OCI-LY7 (cell line): ENCODE measurements at regions not wholly inside any gene's neighbourhood (a gene's known extent, or its start where the extent isn't known, plus 50 kb on each side); places are given as distances from the start of the nearest gene placed in this dataset.

Experiments used
- EZH2phosphoT487 ChIP-seq: fragments of 200-600 bp; sonication (generic); IDR thresholded peaks from 2 replicates; pipeline ENCODE4 v1.6.1; 2018; ENCODE audit warnings: low read depth, borderline replicate concordance, mild to moderate bottlenecking, mixed run types, antibody characterized with exemption, low read length, moderate library complexity, mixed read lengths
- TF ChIP-seq, protein P1 (sequence below): fragments of 200-600 bp; sonication (generic); conservative IDR thresholded peaks from 2 replicates; pipeline ENCODE4 v1.5.1; 2014; ENCODE audit warnings: mild to moderate bottlenecking, antibody characterized with exemption, low read length, moderate library complexity, mixed read lengths

DNA sequence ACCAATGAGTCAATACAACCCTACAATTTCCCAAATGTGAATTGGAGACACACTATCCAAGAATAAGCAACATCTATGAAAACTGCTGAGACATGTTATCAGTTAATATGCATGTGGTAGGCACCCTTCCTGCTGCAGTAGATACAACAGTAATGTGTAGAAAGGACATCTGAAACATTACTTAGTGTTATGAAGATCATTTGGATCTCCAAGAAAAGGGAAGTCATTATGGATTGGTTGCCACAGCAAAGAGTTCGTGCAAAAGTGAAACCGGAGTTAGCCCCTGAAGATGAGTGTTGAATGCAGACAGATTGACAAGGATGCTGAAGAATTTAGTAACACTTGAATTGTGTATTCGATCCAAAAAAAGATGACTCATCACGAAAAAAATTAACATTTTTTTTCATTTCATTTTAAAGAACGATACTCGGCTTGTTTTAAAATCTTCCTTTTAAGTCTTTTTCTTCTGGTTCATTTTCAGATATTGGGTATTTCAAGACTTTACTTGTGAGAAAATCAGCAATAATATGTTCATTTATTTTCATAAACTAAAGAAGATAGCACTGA lies 322.4 kb upstream of the KLF6 start:
- TF ChIP-seq, protein P1, sequence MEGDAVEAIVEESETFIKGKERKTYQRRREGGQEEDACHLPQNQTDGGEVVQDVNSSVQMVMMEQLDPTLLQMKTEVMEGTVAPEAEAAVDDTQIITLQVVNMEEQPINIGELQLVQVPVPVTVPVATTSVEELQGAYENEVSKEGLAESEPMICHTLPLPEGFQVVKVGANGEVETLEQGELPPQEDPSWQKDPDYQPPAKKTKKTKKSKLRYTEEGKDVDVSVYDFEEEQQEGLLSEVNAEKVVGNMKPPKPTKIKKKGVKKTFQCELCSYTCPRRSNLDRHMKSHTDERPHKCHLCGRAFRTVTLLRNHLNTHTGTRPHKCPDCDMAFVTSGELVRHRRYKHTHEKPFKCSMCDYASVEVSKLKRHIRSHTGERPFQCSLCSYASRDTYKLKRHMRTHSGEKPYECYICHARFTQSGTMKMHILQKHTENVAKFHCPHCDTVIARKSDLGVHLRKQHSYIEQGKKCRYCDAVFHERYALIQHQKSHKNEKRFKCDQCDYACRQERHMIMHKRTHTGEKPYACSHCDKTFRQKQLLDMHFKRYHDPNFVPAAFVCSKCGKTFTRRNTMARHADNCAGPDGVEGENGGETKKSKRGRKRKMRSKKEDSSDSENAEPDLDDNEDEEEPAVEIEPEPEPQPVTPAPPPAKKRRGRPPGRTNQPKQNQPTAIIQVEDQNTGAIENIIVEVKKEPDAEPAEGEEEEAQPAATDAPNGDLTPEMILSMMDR: no peak
- no peak for TF ChIP-seq EZH2phosphoT487
